Fibroblast of peridontal ligament (primary cell): ENCODE measurements at regions not wholly inside any gene's neighbourhood (a gene's known extent, or its start where the extent isn't known, plus 50 kb on each side); places are given as distances from the start of the nearest gene placed in this dataset.

Experiments
- DNase-seq: peaks from one replicate; pipeline ENCODE4 v3.0.0-alpha.2; 2010; ENCODE audit errors: extremely low read depth

DNA sequence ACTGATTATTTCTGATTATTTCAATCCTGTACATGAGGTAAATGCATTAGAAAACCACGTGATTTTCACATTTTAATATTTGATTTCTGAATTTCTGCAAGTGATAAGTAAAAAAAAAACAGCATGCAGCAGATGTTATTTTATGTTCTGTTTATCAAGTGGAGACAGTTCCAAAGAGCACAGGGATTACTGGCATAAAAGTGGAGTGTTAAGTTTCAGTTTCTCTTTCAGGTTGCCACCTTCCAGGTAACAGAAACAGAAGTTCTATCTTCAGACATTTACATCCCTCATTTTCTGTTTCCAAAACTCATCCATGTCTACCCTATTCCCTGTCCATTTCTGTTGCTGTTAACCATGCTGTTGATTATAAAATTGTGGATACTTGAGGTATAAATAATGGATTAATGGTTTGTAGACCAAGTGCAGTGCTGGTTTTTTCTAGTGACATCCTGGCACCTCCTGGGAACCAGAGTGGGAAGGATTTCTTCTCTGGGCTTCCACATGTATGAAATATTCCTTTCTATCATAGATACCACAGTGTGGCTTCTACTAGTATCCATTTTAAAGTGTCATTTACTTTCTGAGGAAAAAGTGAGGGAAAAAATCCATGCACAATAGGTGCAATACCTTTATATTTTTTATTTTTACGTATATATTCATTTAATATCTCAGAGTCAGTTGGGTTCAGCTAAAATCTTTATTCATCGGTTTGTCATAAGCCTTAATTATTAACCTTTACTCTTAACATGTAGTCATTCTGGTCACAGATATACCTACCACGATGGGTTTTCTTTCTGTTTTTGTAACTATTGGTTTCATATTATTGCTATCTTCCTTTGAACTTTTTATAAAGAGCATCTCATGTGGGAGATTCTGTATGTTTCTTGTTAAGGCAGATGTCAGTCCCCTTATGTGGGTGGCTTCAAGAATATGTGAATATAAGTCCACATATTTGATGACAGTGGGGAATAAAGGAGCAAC is 1010.0 kb downstream of the SQOR start:
- no peak for DNase-seq

GRCh38 chr15:46646490-46646889 is 1011.7 kb downstream of the SQOR start:
- DNase-seq = no peak

- no peak for DNase-seq
These were observed 1012.2 kb downstream of the SQOR start for GRCh38 chr15:46647046-46647445.

DNA sequence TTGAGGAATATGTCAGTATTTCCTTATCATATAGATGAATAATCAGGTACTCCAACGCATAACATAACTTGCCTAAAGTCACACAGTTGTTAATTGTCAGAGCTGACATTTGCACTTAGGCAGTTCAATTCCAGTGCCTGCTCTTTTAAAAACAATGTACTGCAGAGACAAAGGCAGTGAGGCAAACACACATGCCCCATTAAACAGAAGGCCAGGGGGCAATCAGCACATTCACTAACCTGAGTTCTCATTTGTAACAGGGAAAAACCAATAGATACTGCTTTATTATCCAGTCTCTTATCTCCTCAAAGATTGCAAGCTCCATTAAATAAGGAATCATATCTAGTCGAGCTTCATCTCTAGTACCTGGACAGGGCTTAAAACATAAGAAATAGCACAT is 1017.4 kb downstream of the SQOR start:
- DNase-seq = no peak

GRCh38 chr15:46654993-46655392 is 1020.2 kb downstream of the SQOR start:
- DNase-seq = no peak

GRCh38 chr15:46660096-46660842 is 1025.4 kb downstream of the SQOR start:
- no peak for DNase-seq

DNA sequence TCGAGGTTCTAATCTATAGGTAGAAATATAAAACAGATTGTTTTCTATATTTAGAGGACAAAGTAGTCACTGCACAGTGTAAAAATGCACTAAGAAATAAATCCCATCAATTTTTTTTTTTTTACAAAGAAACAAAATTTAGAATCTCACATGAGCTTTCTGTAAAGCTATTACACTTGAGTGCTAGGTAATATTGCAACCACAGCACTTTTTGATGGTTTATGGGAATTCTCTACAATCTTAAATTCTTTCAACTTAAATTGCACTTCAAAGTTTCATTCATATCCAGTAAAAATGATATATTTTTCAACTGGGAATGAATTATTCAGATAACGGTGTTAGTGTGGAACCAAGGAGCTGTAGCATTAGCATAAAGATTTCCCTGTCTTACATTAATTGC is 1035.4 kb downstream of the SQOR start:
- no peak for DNase-seq

DNA sequence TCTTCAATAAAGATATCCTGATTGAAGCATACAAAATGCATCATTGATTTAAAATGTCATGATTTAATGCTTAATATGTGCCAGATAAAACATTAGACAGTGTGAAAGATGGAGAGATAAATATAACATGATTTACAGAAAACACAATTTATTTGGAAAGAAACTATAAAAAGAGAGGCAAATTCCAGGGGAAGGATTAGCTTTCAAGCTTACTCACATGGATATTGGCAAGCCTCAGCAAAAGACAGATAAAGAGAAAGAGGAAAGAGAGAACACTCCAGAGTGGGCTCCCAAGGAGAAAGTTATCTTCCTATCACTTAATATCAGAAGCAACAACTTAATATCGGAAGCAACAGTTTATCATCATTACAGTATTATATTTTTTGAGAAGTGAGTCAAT is 1036.5 kb downstream of the SQOR start:
- no peak for DNase-seq

- DNase-seq = no peak
These were observed 1037.2 kb downstream of the SQOR start for GRCh38 chr15:46672041-46672440.

GRCh38 chr15:46676233-46677206 is 1040.8 kb upstream of the SEMA6D start:
- no peak for DNase-seq

DNA sequence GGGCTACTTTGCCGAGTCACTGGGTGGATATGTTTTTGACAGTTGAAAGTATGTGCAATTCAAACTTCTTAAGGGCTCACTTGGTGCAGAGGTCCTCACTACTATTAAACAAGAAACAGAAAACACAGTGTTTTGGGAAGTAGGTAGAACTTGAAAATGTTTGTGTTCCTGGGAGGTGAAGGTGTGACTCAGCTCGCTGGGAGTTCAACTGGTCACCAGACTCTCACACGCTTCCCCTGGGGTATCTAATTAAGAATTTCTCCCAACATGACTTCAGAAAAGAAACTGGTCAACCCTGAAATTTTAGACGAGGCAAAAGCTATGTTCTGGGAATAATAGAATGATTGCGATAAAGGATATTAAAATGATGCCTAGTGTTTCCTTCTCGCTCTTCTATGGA is 1039.8 kb upstream of the SEMA6D start:
- no peak for DNase-seq

DNA sequence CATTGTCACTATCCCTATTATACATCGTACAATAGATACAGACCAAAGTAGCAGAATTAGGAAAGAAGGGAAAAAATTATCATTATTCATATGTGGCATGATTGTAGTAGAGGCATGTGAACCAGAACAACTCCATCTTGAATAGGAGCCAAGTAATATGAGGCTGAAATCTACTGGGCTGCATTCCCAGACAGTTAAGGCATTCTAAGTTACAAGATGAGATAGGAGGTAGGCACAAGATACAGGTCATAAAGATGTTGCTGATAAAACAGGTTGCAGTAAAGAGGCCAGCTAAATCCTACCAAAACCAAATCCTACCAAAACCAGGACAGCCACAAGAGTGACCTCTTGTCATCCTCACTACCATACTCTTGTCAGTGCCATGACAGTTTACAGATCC is 1035.4 kb upstream of the SEMA6D start:
- DNase-seq = no peak

- DNase-seq = no peak
These were observed 1034.1 kb upstream of the SEMA6D start for GRCh38 chr15:46682969-46683791.

- no peak for DNase-seq
These were observed 1032.2 kb upstream of the SEMA6D start for GRCh38 chr15:46685096-46685495.

DNA sequence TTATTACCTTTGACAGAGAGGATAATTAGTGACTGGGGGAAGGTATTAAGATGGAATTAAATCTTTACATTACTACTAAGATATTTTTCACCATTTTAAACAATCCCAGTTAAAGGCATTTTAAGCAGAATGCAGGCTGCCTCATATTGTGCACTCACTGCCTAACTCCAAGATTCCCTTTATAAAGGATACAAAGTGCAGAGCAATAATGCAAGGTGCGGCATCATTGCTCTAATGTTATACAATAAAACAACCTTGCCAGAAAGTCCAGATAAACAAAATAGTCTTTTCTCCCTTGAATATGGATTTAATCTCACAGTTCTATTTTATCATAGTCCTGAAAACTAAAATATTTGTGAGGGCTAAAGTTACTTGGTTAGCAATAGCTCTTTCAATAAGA is 1031.6 kb upstream of the SEMA6D start:
- DNase-seq = no peak

GRCh38 chr15:46696281-46696680 is 1021.0 kb upstream of the SEMA6D start:
- no peak for DNase-seq

DNA sequence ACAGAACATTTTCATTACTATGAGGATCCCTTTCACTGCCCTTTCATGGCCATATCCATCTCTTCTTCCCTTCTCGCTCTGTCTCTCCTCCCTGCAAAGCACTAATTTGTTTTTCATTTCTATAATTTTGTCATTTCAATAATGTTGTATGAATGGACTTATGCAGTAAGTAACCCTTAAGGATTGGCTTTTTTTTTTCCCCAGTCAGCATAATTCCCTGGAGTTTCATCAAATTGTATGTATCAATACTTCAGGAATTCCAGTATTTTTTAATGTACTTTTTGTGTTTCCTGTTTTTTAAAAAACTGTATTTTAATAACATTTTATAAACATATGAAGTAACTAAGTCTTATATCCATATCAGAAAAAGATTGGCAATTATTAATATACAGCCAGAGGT is 1016.0 kb upstream of the SEMA6D start:
- no peak for DNase-seq

DNA sequence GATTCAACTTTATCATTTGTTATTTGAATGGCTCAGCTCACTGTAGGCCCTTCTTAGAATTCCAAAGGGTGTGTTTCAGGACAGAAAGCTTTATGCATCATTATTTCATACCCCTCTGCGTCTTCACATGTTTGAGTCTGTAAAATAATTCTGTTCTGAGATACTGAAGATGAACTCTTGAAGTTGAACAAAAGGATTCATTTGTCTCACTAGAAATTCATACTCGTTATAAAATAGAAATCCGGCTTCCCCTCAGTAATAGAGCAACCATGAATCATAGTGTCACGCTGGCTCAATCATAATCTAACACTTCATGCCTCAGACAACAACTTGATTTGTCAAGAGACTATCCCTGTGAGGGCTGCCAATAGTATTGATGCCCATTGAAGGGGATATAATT is 1015.4 kb upstream of the SEMA6D start:
- DNase-seq = no peak

- DNase-seq = no peak
These were observed 1014.1 kb upstream of the SEMA6D start for GRCh38 chr15:46703020-46703861.
